Prostate gland (tissue), 2 donors: ENCODE measurements at regions not wholly inside any gene's neighbourhood (a gene's known extent, or its start where the extent isn't known, plus 50 kb on each side); places are given as distances from the start of the nearest gene placed in this dataset.

Experiments used
- DNase-seq: peaks from one replicate; pipeline ENCODE4 v3.0.0-alpha.2; 2019; ENCODE audit warnings: low spot score
- H3K27ac ChIP-seq, 2 donors: fragments of 200-600 bp; sonication (generic); 2 replicates each; pipeline ENCODE4 v1.5.1; 2017 to 2019
- H3K27me3 ChIP-seq: fragments of 200-600 bp; sonication (generic); replicated peaks from 2 replicates; pipeline ENCODE4 v1.5.1; 2019; ENCODE audit not compliant: insufficient read depth
- H3K36me3 ChIP-seq, 2 donors: fragments of 200-600 bp; sonication (generic); 1 replicate in 1 of 2; 2 replicates in 1 of 2; pipeline versions ENCODE4 v1.5.1 to v1.8.1; 2017 to 2019
- H3K4me1 ChIP-seq: fragments of 200-600 bp; sonication (generic); replicated peaks from 2 replicates; pipeline ENCODE4 v1.5.1; 2019
- H3K4me3 ChIP-seq, 2 donors: fragments of 200-600 bp; sonication (generic); 2 replicates each; pipeline ENCODE4 v1.5.1; 2017 to 2019
- H3K9me3 ChIP-seq: fragments of 200-600 bp; sonication (generic); 2 replicates; pipeline ENCODE4 v1.5.1; 2017
- CTCF ChIP-seq, 4 experiments: fragments of 200-600 bp in 2 of 4; fragments of 450-650 bp in 2 of 4; sonication (generic) in 2 of 4; IDR thresholded peaks; 1 replicate in 3 of 4; 2 replicates in 1 of 4; pipeline ENCODE4 v1.5.1; 2016 to 2019; ENCODE audit warnings: antibody characterized with exemption in 4 of 4, mild to moderate bottlenecking in 2 of 4, moderate library complexity in 2 of 4
- POLR2A ChIP-seq: fragments of 450-650 bp; IDR thresholded peaks from one replicate; pipeline ENCODE4 v1.6.1; 2016; ENCODE audit warnings: antibody characterized with exemption, mild to moderate bottlenecking
- POLR2AphosphoS5 ChIP-seq: sonication (generic); formaldehyde crosslinking; IDR thresholded peaks from one replicate; pipeline ENCODE4 v1.6.1; 2017; ENCODE audit warnings: antibody characterized with exemption
- WGBS: methylation state at CpG from one replicate; pipeline ENCODE4 v1.1.5; 2018; 5-methylcytosine and 5-hydroxymethylcytosine counted together
- intact Hi-C: fragments of 100-400 bp; cut with DNase I; formaldehyde crosslinking; loops from one replicate; pipeline ENCODE4 v1.14.2; 2022

GRCh38 chr2:139867601-139868226, 1087.5 kb upstream of the NXPH2 start:
- DNase-seq: no peak
- Histone ChIP-seq H3K4me3 (no peak overlapping the region), H3K4me1 (no peaks in the 10 kb centered on the region), H3K9me3 (no peaks in the 10 kb centered on the region), H3K27me3 (no peaks in the 10 kb centered on the region), H3K36me3 (no peaks in the 10 kb centered on the region), H3K27ac (no peak overlapping the region)
- intact Hi-C loops: no loop called here
- TF ChIP-seq POLR2A (no peak), POLR2AphosphoS5 (no peak), CTCF (IDR thresholded peaks at IDR 0.05) (no peak)
- 69% methylated on average over 2 of the region's 2 CpGs for WGBS

GRCh38 chr2:139864821-139865302, 1084.7 kb upstream of the NXPH2 start:
- intact Hi-C loops: no loop called here
- no peaks in the 10 kb centered on the region for H3K4me1 ChIP-seq
- H3K36me3 ChIP-seq: no peaks in the 10 kb centered on the region
- H3K9me3 ChIP-seq: no peaks in the 10 kb centered on the region
- no peaks in the 10 kb centered on the region for H3K27me3 ChIP-seq
- DNase-seq: no peak
- WGBS: 63% methylated on average over 6 of the region's 6 CpGs
- H3K4me3 ChIP-seq: no peak overlapping the region
- no peak overlapping the region for H3K27ac ChIP-seq
- TF ChIP-seq CTCF (IDR thresholded peaks at IDR 0.05) (no peak), POLR2AphosphoS5 (no peak)

- Histone ChIP-seq H3K9me3 (no peaks in the 10 kb centered on the region), H3K27ac (no peak overlapping the region), H3K36me3 (no peaks in the 10 kb centered on the region), H3K27me3 (no peaks in the 10 kb centered on the region), H3K4me1 (no peaks in the 10 kb centered on the region), H3K4me3 (no peak overlapping the region)
- no peak for DNase-seq
- TF ChIP-seq POLR2AphosphoS5 (no peak), POLR2A (no peak), CTCF (IDR thresholded peaks at IDR 0.05) (no peak)
- WGBS: 91% methylated on average over 3 of the region's 3 CpGs
- intact Hi-C loops: no loop called here
Measured at GRCh38 chr2:139854769-139855483, 1074.7 kb upstream of the NXPH2 start.

GRCh38 chr2:139850254-139850890, 1070.2 kb upstream of the NXPH2 start:
- Histone ChIP-seq H3K27ac (no peak overlapping the region), H3K27me3 (no peaks in the 10 kb centered on the region), H3K36me3 (no peaks in the 10 kb centered on the region), H3K4me1 (no peaks in the 10 kb centered on the region), H3K4me3 (no peak overlapping the region), H3K9me3 (no peaks in the 10 kb centered on the region)
- WGBS: 80% methylated on average over 1 of the region's 1 CpG
- intact Hi-C loops: no loop called here
- DNase-seq: no peak
- no peak for TF ChIP-seq POLR2AphosphoS5
- TF ChIP-seq CTCF (IDR thresholded peaks at IDR 0.05): no peak
- no peak for TF ChIP-seq POLR2A
